Tibial artery (tissue), 4 donors: ENCODE measurements at regions not wholly inside any gene's neighbourhood (a gene's known extent, or its start where the extent isn't known, plus 50 kb on each side); places are given as distances from the start of the nearest gene placed in this dataset.

Experiments
- DNase-seq, 2 donors: peaks; one replicate each; pipeline ENCODE4 v3.0.0-alpha.2; 2019
- H3K27ac ChIP-seq, 2 donors: fragments of 200-600 bp; sonication (generic) in 1 of 2; 1 replicate in 1 of 2; 2 replicates in 1 of 2; pipeline ENCODE4 v1.5.1; 2018 to 2019; ENCODE audit warnings: mild to moderate bottlenecking in 1 of 2
- H3K27me3 ChIP-seq, 2 donors: fragments of 200-600 bp; sonication (generic) in 1 of 2; one replicate each; pipeline versions ENCODE4 v1.5.1 to v1.6.0; 2016 to 2019
- H3K36me3 ChIP-seq, 3 donors: fragments of 200-600 bp; sonication (generic) in 2 of 3; one replicate each; pipeline ENCODE4 v1.5.1; 2016 to 2019; ENCODE audit warnings: mild to moderate bottlenecking in 2 of 3
- H3K4me1 ChIP-seq, 4 donors: fragments of 200-600 bp; sonication (generic) in 2 of 4; 1 replicate in 3 of 4; 2 replicates in 1 of 4; pipeline ENCODE4 v1.5.1; 2016 to 2019
- H3K4me3 ChIP-seq, 2 donors: fragments of 200-600 bp; sonication (generic) in 1 of 2; 1 replicate in 1 of 2; 2 replicates in 1 of 2; pipeline ENCODE4 v1.5.1; 2018 to 2019; ENCODE audit warnings: mild to moderate bottlenecking in 2 of 2
- H3K9me3 ChIP-seq, 3 donors: fragments of 200-600 bp; sonication (generic) in 1 of 3; one replicate each; pipeline ENCODE4 v1.5.1; 2016 to 2019
- CTCF ChIP-seq, 2 experiments: fragments of 200-600 bp in 1 of 2; fragments of 450-650 bp in 1 of 2; IDR thresholded peaks; one replicate each; pipeline ENCODE4 v1.5.1; 2017 to 2019; ENCODE audit warnings: antibody characterized with exemption in 2 of 2, mild to moderate bottlenecking in 1 of 2, moderate library complexity in 1 of 2
- intact Hi-C: fragments of 100-400 bp; cut with DNase I; formaldehyde crosslinking; loops from one replicate; pipeline ENCODE4 v1.15.0; 2023; ENCODE audit warnings: low total_unique reads

DNA sequence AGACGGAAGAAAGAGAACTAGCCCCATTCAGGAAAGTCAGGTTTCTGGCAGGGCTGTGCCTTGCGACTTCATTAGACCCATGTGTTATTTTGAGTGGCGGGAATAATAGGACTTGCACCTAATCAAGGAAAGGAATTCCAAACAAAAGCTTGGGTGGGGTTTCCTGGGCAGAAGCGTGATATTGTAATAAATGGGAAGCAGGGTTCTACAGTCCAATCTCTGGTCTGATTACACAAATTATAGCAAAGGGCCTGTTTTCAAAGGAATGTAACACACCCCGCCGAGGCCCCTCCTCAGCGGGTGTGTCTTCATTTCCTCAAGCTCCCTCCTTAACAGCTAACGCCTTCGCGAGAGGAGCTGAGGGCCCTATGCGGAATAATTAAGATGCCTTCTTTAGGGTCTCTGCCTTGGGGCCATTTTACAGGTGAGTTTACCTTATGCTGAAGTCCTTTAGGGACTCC, 396.0 kb upstream of the C2CD4B start:
- Histone ChIP-seq H3K4me3 (no peak overlapping the region), H3K27me3 (no peaks in the 10 kb centered on the region), H3K4me1 (peaks cover 0 to 23% (median 16%) of the 10 kb centered on the region in 4 donors), H3K9me3 (no peaks in the 10 kb centered on the region), H3K36me3 (no peaks in the 10 kb centered on the region), H3K27ac (no peak overlapping the region)
- no peak for DNase-seq
- no peak for TF ChIP-seq CTCF (IDR thresholded peaks at IDR 0.05)
- intact Hi-C loops = no loop called here

- no peak overlapping the region for H3K27ac ChIP-seq
- intact Hi-C loops = no loop called here
- H3K36me3 ChIP-seq = no peaks in the 10 kb centered on the region
- H3K4me3 ChIP-seq = no peak overlapping the region
- H3K9me3 ChIP-seq = no peaks in the 10 kb centered on the region
- no peak for DNase-seq
- peaks cover 0 to 26% (median 16%) of the 10 kb centered on the region in 4 donors for H3K4me1 ChIP-seq
- TF ChIP-seq CTCF (IDR thresholded peaks at IDR 0.05) = no peak
- H3K27me3 ChIP-seq = no peaks in the 10 kb centered on the region
Observed at GRCh38 chr15:62561571-62561970, 396.5 kb upstream of the C2CD4B start.

- Histone ChIP-seq H3K27me3 (no peaks in the 10 kb centered on the region), H3K4me3 (no peak overlapping the region), H3K4me1 (peaks cover 0 to 14% (median 7%) of the 10 kb centered on the region in 4 donors), H3K27ac (no peak overlapping the region), H3K36me3 (no peaks in the 10 kb centered on the region), H3K9me3 (no peaks in the 10 kb centered on the region)
- no peak for DNase-seq
- TF ChIP-seq CTCF (IDR thresholded peaks at IDR 0.05) = no peak
- intact Hi-C loops = no loop called here
Observed at GRCh38 chr15:62564886-62565633, 400.0 kb upstream of the C2CD4B start.

- no peak for DNase-seq
- Histone ChIP-seq H3K4me3 (no peak overlapping the region), H3K27ac (no peak overlapping the region), H3K9me3 (no peaks in the 10 kb centered on the region), H3K36me3 (no peaks in the 10 kb centered on the region), H3K27me3 (no peaks in the 10 kb centered on the region), H3K4me1 (peaks cover 0 to 18% (median 12%) of the 10 kb centered on the region in 4 donors)
- TF ChIP-seq CTCF (IDR thresholded peaks at IDR 0.05) = no peak
- intact Hi-C loops = no loop called here
Observed at GRCh38 chr15:62565634-62566026, 400.5 kb upstream of the C2CD4B start.

DNA sequence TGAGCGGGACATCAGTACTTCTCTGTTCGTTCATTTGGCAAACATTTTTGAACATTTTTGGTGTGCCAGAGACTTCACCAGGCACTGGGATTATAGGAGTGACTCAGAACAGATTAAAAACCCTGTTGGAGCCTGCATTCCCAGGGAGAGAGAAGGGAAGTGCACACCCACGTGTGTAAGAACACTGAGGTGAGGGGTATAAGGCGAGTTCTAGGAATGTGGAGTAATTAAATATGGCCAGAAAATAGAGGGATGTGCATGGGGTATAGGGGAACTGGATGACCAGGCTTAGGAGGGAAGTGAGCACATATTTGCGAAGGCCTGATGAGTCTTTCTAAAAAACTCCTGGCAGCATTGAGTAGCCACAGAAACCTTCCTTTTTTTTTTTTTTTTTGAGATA, 401.2 kb upstream of the C2CD4B start:
- Histone ChIP-seq H3K27ac (peak overlapping the region in 1 of 2 donors; percentile 13), H3K4me1 (peaks cover 0 to 25% (median 16%) of the 10 kb centered on the region in 4 donors), H3K4me3 (no peak overlapping the region), H3K27me3 (no peaks in the 10 kb centered on the region), H3K36me3 (no peaks in the 10 kb centered on the region), H3K9me3 (no peaks in the 10 kb centered on the region)
- no peak for DNase-seq
- intact Hi-C loops = no loop called here
- no peak for TF ChIP-seq CTCF (IDR thresholded peaks at IDR 0.05)
